Stimulated activated CD4-positive, alpha-beta T cell treated with anti-CD3 and anti-CD28 coated beads, Interleukin-1b, Interleukin-23, amount 100 ng/mL, for 24 hours (primary cell): ENCODE measurements at regions not wholly inside any gene's neighbourhood (a gene's known extent, or its start where the extent isn't known, plus 50 kb on each side); places are given as distances from the start of the nearest gene placed in this dataset.

Experiments used
- DNase-seq, 4 experiments: peaks; one replicate each; pipeline ENCODE4 v3.0.0-alpha.2; 2020; ENCODE audit warnings: low read depth in 4 of 4, low spot score in 1 of 4

DNA sequence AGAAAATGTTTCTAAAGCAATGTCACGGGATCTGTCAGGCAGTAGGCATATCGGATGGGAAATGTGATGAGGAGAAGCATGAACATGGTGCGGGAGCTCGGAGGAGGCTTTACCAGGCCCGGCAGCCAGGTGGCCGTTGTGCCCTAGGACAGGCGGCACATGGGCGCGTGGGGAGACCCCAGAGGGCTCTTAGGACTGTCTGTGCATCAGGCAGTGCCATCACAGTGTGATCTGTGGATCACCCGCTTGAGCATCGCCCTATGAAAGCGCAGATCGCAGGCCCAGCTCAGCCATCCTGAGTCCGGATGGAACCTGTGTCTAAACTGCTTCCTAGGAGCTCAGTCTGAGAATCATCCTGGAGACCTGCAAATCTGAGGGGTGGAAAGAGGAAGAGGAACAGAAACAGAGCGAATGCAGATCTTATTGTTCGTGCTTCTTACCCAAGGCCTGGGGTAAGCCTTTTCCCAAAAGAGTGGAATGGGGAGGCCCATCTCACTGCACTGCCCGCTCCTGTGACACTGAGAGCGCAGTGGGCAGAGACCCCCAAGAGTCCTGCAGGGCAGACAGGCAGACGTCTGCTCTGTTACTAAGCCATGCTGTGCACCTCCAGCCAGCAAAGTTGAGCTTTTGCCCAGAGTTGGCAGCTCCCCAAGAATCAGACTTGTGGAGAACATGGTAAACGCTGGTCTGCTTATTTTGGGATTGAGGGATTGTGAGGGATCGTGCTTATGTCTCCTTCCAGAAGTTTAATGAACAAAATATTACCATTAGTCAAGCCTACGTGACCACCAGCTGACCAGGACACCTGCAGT, 251.0 kb downstream of the RHOU start:
- DNase-seq: no peak

DNA sequence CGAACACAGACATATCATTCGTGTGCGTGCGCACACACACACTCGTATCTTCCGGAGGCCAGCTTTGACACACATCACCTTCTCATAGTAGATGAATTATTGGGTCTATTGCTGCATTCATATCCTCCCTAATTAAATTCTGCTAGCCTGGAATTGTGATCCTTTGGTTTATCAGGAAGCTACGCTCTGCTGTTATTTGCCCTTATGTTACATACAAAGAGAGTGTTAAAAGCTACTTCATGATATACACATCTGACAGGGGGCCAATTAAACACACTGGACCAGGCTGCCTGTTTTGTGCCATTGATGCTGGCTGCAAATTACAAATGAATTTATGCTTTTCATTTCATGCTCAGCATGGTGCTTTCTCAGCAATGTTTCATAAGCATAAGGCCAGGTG, 252.0 kb downstream of the RHOU start:
- no peak for DNase-seq

DNA sequence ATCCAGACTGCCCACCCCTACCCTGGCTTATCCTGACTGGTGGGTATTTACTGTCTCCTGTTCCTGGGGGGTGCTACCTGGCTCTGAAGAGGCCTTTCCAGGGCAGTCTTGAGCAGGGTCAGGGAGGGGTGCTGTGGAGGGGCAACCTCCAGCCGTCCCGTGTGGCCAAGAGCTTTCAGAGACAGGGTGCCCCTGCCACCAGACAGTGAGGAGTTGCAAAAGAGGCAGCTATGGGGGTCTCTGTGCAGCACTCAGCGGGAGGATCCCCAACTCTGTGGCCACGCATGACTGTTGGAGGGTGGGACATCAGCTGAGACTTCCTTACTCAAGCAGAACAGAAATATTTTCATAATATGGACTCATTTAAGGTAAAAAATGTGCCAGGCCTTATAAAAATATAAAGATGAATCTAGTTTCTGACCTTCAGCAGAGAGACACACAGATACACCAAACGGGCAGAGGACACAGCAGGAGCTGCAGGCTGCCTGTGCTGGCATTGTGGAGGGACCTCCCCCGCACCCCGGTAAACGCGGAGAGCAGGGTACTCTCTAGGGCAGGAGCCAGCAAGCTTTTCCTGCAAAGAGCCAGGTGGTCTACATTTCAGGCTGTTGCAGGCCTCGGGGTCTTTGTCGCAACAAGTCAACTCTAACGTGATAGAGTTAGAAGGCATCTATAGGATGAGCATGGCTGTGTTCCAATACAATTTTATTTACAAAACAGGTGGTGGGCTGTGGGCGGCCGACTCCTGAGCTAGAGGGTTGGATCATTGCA, 252.6 kb downstream of the RHOU start:
- DNase-seq: no peak

DNA sequence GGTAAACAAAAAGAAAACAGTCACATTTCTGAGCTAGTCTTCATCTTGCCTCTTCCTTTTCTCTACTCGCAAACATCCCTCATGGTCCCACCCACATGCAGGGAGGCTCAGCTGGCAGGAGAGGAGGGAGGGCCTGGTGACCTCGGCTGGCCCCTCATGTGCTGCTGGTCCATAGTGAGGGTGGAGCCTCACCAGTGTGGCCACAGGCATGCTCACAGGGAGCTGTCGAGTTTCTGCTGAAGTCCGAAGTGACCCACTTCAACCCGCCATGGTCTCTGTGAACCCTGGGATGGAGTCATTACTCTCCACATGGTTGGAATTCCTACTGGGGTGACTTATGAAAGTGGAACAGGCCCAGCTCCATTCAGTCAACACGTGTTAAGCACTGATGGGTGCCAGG, 253.4 kb downstream of the RHOU start:
- no peak for DNase-seq

DNA sequence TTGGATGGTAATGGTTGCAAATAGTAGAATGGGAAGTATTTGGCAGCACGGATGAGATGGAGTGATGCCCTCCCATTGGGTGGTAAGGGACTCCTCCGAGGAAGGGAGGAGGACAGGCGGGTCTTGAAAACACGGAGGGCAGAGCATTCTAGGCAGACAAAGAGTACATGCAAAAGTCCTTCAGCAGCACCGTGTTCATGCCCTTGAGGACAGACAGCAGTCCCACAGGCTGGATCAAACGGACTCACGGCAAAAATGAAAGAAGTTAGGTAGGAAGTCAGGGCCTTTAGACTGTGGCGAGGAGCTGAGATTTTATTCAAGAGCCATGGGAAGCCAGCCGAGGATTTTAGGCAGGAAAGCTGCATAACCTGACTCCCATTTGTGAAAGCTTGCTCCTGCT, 253.9 kb downstream of the RHOU start:
- no peak for DNase-seq

DNA sequence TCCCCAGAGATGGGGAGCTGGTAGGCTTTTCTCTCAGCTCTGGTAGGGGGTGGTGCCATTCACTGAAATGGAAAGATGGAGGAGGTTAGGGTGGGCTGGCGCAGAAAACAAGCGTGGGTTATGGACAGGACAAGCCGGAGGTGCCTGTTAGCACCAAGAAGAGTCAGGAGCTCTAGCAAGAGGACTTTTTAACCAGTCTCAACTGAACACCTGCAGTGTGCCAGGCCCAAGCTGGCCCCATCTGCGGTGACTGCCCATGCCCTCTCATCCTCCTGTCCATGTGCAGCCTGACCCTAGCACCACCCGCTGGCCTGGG, 254.4 kb downstream of the RHOU start:
- DNase-seq: no peak

DNA sequence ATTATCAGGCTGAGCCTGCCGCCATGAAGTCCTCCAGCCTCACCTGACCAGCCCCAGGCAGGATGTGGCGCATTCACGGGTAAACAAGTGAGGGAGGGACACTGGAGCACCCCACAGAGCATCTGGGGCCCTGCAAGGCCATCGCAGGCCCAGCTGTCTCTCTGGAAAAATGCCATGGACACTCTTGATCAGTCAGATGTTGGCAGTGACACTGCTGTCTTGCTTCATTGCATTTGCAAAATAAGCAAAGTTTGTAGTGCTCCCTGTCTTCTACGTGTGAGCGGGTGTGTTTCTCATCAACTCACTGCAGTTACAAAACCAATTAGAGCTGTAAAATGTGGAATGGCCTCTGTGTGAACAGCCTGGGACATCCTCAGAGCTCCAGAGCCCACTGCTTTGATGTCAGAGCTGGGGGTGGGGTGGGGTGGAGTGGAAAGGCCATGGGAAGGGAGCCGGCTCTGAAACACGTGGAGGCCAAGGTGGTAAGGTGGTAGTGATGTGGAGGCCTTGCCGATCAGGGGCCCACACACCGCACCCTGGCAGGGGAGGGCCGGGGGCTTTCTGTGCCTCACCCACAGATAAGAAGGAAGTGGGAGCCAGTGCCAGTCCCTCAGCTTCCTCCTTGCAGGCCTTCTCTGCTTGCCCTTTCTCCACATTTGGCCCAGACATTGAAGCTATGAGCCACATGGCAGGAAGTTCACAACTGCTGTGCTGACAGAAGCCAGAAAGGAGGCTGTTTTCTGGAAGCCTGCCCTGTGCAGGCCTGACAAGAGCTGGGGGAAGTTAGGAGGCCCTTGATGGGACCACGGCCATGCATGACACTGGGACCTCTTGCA, 254.9 kb downstream of the RHOU start:
- DNase-seq: no peak

DNA sequence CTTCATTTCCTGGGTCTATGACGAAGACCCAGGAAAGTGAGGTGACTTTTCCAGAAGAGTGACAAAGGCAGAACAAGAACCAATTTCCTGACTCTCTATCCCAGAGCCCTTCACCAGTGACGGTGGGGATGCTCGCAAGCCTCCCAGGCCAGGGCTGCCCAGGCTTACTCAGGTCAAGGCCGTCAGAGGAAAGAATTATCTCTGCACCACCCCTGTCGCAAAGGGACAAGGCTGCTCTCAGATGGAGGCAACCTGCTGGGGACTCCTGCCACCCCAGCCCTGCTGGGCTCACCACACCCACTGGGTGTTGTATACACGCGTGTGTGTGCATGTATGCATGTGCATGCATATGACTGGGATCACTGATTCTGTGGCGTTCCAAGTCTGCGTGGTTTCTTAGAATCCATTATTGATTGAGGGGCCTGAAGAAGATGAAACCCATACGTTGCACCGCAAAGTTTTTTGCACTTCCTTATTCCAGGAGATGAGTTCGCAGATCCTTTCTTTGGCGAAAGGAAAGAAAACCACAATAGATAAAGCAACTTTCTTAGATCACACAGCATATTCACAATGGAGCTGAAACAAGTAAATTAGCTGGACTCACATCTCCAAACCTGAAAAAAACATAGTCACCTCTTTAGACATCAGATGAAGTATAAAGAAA, 255.8 kb downstream of the RHOU start:
- no peak for DNase-seq

DNA sequence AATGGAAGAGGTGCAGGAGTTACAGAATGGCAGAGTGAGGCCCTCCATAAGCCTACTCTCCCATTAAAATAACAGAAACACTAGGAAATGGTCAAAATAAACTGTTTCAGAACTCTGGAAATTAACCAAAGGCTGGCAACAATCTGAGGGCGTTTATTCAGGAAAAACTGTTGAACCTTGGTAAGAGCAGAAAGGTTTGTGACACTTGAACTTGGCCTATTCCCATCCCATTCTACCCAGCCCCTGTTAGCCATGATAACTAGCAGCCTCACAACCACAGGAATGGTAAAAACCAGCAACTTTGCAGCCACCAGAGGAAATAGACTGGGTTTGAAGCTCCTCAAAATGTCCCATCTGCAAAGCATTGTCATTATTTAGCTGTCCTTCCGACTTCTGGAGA, 256.8 kb downstream of the RHOU start:
- no peak for DNase-seq

DNA sequence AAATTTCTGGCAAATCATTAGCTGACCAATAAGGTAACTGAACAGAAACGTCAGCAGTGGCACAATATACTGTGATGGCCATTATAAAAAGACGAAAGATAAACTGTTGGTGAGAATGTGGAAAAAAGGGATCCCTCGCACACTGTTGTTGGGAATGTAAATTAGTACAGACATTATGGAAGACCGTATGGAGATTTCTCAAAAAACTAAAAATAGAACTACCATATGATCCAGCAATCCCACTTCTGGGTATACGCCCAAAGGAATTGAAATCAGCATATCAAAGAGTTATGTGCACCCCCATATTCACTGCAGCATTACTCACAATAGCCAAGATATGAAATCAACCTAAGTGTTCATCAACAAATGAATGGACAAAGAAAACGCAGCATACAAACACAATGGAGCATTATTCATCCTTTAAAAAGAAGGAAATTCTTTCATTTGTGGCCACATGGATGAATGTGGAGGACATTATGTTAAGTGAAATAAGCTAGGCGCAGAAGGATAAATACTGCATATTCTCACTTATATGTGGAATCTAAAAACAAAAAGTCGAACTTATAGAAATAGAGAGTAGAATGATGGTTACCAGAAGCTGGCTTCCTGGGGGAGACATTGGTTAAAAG, 257.7 kb downstream of the RHOU start:
- DNase-seq: no peak

DNA sequence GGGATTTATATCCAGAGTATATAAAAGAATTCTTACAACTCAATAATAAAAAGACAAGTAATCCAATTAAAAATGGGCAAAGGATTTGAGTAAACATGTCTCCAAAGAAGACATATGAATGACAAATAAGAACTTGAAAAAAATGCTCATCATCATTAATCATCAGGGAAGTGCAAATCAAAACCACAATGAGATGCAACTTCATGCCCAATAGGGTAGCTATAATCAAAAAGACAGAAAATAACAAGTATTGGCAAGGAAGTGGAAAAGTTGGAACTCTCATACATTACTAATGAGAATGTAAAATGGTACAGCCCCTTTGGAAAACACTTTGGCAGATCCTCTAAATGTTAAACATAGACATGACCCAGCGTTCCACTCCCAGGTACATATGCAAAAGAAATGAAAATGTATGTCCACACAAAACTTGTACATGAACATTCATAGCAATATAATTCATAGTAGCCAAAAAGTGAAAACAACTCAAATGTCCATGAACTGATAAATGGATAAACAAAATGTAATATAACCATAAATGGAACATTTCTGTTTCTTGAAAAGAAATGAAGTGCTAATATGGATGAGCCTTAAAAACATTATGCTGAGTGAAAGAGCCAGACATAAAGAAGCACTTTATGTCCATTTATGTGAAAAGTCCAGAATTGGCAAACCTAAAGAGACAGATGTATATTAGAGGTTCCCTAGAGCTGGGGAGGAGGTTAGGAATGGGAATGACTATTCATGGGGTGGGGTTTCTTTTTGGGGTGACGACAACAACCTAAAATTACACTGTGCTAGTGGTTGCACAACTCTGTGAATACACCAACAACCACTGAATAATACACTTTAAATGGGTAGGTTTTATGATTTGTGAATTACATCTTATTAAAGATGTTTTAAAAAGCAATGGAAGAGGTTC, 259.7 kb downstream of the RHOU start:
- DNase-seq: no peak

DNA sequence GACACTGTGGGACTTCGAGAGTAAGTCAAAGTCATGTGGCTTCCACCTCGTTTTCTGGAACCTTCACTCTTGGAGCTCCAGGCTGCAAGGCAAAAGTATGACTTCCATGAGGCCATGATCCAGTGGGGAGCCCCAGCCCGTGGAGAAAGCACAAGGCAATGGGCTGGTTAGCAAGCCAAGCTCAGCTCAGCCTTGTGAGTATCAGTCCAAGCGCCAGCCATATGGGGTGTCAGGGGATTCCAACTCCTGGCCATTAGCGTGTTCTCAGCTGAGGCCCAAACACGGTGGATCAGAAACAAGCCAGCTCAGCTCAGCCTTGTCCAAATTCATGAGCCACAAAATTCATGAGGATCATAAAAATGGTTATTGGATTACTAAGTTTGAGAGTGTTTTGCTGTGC, 261.0 kb downstream of the RHOU start:
- no peak for DNase-seq

DNA sequence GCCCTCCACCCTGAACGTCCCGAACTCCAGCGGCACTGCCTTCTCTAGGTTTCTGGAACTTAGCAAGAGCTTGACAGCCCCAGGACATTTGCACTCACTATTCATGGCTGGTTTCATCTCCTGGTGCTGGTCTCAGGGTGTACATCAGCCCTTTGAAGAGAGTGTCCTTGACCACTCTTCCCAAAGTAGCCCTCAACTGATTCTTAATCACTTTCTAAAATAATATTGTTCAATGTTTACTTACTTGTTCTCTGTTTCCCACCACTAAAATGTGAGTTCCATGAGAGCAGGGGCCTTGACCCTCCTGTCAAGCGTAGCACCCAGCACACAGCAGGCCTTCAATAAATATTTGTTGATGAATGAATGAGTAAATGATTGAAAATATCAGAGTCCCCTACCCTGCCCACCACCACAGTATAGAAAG, 262.5 kb downstream of the RHOU start:
- no peak for DNase-seq

DNA sequence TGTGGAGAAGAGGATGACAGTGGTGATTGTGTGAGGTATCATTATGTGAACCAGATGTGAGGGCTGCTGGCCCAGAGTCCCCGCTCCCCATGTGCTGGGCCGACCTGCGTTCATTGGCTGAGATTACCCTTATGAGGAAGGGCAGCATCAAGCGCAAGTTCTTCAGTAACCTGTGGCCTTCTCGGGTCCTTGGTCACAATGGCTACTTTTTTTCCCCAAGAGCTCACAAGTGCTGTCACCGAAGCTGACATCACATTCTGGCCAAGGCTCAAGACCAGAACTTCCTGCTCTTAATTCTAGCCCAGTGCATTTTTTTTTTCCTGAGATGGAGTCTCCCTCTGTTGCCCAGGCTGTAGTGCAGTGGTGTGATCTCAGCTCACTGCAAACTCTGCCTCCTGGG, 262.9 kb downstream of the RHOU start:
- DNase-seq: no peak

DNA sequence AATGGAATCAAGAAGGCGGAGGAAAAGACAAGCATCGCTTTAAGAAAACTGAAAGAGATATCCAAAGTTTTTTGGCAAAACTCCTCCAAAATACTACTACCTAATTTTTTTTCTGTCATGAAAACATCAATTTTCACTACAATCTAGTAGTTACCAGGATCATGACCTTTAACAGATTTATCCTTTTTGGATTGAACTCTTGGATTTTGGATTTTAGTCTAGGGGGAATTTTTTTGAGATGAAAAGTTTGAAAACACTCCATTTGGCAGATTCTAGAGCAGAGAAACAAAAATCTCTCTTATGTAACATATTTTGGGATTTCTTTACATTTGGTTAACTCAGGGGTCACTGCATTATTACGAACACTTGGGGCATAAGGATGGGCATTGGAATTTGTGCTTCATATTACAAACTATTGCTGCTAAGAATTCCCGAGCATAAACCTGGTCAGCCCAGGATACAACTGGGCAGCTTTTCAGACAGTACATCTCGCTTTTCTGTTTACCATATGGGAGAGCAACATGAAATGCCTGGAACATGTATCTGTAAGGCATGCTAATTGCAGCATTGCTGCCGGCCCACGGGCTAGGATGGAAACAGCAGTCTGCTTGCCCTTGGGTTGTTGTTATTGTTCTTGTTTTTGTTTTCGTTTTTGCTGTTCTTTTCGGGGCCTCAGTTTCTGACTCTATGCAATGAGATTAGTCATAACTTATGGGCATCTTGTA, 264.3 kb downstream of the RHOU start:
- no peak for DNase-seq

DNA sequence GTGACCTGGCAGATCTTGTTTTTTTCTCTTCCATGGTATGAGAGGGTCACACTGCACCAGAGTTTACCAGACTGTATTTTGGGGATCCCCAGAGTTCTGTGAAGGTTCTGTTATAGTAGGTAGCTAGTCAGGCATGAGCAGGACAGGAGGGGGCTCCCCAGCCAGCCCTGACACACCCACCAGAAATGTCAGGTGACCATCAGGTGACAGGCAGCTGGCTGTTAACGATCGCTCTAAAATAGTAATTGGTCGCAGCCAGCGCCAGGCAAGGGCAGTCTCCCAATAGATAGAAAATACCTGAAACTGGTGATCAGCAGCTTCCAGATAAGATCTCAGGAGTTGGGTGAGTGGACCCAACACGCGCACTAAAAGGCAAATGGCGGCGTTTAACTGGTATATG, 264.9 kb downstream of the RHOU start:
- DNase-seq: no peak

DNA sequence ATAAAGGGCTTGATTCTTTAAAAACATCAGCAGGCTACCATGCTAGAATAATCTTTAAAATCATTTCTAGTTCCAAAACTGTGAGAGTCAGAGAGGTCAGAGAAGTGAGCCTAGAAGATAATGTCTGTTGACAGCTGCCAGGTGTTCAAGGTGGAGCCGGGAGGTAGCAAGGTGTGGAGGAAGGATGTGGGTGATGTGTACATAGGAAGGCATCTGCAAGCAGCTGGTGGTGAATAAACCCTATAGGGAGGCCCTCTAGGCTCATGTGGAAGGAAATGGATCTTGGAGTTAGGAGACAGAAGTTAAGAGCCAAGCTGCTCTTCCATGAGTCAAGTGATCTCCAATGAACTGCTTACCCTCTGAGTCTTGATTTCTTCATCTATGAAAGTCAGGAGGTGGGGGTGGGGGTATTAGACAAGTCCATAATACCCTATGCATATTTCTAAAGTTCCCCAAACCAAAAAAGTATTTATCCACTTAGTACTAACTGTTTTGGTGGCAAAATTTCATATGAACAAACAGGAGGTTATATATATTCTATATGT, 266.3 kb downstream of the RHOU start:
- DNase-seq: no peak

DNA sequence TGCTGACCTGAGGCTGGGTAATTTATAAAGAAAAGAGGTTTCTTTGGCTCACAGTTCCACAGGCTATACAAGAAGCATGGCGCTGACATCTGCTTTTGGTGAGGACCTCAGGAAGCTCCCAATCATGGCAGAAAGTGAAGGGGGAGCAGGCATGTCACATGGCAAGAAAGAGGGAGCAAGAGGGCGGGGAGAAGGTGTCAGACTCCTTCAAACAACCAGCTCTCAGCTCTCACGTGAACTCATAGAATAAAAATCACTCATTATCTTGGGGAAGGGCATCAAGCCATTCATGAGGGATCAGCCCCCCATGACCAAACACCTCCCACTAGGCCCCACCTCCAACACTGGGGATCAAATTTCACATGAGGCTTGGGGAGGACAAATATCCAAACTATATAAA, 266.8 kb downstream of the RHOU start:
- DNase-seq: no peak

DNA sequence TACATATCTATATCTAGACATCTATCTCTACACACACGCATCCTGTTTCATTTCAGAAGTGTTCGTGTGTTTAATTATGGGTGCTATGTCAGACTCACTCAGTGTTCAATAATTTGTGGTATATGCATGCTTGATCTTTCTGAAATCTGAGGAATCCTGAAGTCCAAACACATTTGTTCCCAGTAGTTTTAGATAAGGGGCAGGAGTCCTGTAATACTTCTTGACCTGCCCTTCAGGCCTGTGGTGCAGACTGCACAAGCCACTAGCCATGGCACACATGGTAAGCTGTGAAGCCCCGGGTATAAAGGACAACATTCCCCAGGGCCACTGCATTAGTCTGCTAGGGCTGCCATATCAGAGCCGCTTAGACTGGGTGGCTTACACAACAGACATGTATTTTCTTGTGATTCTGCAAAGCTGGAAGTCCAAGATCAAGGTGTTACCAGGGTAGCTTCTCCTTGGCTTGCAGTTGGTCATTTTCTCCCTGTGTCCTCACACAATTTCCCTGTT, 267.2 kb downstream of the RHOU start:
- DNase-seq: no peak
